GM12873 (cell line): ENCODE measurements at regions not wholly inside any gene's neighbourhood (a gene's known extent, or its start where the extent isn't known, plus 50 kb on each side); places are given as distances from the start of the nearest gene placed in this dataset.

Experiments used
- CTCF ChIP-seq: IDR thresholded peaks from 2 replicates; pipeline ENCODE4 v1.5.1; 2012; ENCODE audit warnings: low read depth, mild to moderate bottlenecking, moderate library complexity, low read length, control low read depth; ENCODE audit not compliant: insufficient read depth; ENCODE audit errors: missing control alignments

- no peak for TF ChIP-seq CTCF
Measured at GRCh38 chr1:67594764-67595163, 90.2 kb upstream of the GADD45A start.

- no peak for TF ChIP-seq CTCF
Measured at GRCh38 chr1:67596674-67597073, 88.3 kb upstream of the GADD45A start.

GRCh38 chr1:67597336-67597735 lies 87.7 kb upstream of the GADD45A start:
- TF ChIP-seq CTCF = no peak

GRCh38 chr1:67599085-67599484 lies 85.9 kb upstream of the GADD45A start:
- TF ChIP-seq CTCF = no peak

- TF ChIP-seq CTCF = no peak
Measured at GRCh38 chr1:67601539-67601938, 83.5 kb upstream of the GADD45A start.

GRCh38 chr1:67601955-67602354 lies 83.0 kb upstream of the GADD45A start:
- TF ChIP-seq CTCF = no peak

GRCh38 chr1:67604778-67605177 lies 80.2 kb upstream of the GADD45A start:
- TF ChIP-seq CTCF = no peak

GRCh38 chr1:67605209-67605780 lies 79.7 kb upstream of the GADD45A start:
- TF ChIP-seq CTCF = no peak
